OCI-LY3 (cell line): ENCODE measurements at regions not wholly inside any gene's neighbourhood (a gene's known extent, or its start where the extent isn't known, plus 50 kb on each side); places are given as distances from the start of the nearest gene placed in this dataset.

Experiments used
- H2AFZ ChIP-seq: fragments of 200-600, 300-600 bp; shearing (Covaris generic); 2 replicates; pipeline ENCODE4 v1.6.0; 2014; ENCODE audit warnings: antibody characterized with exemption, low read depth, low read length
- H3K27ac ChIP-seq: fragments of 200-600, 300-600 bp; sonication (generic); 2 replicates; pipeline ENCODE4 v1.5.1; 2014; ENCODE audit warnings: mild to moderate bottlenecking, low read length, moderate library complexity, mixed read lengths
- H3K27me3 ChIP-seq: fragments of 200-600, 300-600 bp; sonication (generic); 2 replicates; pipeline ENCODE4 v1.6.1; 2014; ENCODE audit warnings: low read depth, low read length, mixed read lengths
- H3K36me3 ChIP-seq: fragments of 200-600, 300-600 bp; sonication (generic); replicated peaks from 2 replicates; pipeline ENCODE3; 2014; ENCODE audit warnings: low read depth, low read length, mixed read lengths
- H3K4me1 ChIP-seq: fragments of 300-600, 200-600 bp; sonication (generic); 2 replicates; pipeline ENCODE4 v1.6.1; 2014; ENCODE audit warnings: low read length, mixed read lengths
- H3K4me2 ChIP-seq: fragments of 200-600, 300-600 bp; sonication (generic); 2 replicates; pipeline ENCODE4 v1.6.1; 2014; ENCODE audit warnings: low read length, mixed read lengths
- H3K4me3 ChIP-seq: fragments of 300-600, 200-600 bp; sonication (generic); 2 replicates; pipeline ENCODE4 v1.5.1; 2014; ENCODE audit warnings: antibody characterized with exemption, mild to moderate bottlenecking, low read length, moderate library complexity
- H3K79me2 ChIP-seq: fragments of 300-600, 200-600 bp; shearing (Covaris generic); 2 replicates; pipeline ENCODE4 v1.6.1; 2014; ENCODE audit warnings: mild to moderate bottlenecking, low read length, mixed read lengths
- H3K9ac ChIP-seq: fragments of 300-600, 200-600 bp; shearing (Covaris generic); 2 replicates; pipeline ENCODE4 v1.6.0; 2014; ENCODE audit warnings: mild to moderate bottlenecking, low read length, moderate library complexity
- H3K9me3 ChIP-seq: fragments of 200-600, 300-600 bp; shearing (Covaris generic); 2 replicates; pipeline ENCODE4 v1.6.1; 2014; ENCODE audit warnings: low read length, mixed read lengths; ENCODE audit not compliant: insufficient read depth
- H4K20me1 ChIP-seq: fragments of 200-600, 300-600 bp; sonication (generic); 2 replicates; pipeline ENCODE4 v1.6.1; 2016; ENCODE audit warnings: low read length, mixed read lengths; ENCODE audit not compliant: insufficient read depth
- EZH2phosphoT487 ChIP-seq: fragments of 200-600 bp; shearing (Covaris generic); IDR thresholded peaks from 2 replicates; pipeline ENCODE4 v1.6.1; 2018; ENCODE audit warnings: antibody characterized with exemption, mixed run types, low read depth
- TF ChIP-seq, protein P1 (sequence below): fragments of 200-600, 300-600 bp; sonication (generic); IDR thresholded peaks from 2 replicates; pipeline ENCODE4 v1.5.1; 2014; ENCODE audit warnings: antibody characterized with exemption, low read length, low read depth

DNA sequence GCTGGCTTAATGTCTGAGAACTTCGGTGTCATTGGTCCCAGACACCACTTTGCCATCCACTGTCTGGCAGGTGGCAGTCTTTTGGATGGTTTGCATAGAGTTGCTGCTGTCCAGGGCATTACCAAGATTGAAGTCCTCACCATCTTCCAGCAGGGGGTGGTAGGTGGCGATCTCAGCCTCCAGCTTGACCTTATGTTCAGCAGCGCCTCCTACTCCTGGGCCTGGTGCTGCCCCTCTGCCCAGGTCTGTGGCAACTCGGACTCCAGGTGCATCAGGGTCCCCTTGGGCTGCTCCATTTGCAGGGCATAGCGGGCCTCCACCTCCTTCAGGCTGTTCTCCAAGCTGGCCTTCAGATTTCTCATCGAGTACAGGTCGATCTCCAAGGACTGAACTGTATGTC lies 573.3 kb upstream of the NCAM2 start:
- H3K27ac ChIP-seq, result no peak overlapping the region

DNA sequence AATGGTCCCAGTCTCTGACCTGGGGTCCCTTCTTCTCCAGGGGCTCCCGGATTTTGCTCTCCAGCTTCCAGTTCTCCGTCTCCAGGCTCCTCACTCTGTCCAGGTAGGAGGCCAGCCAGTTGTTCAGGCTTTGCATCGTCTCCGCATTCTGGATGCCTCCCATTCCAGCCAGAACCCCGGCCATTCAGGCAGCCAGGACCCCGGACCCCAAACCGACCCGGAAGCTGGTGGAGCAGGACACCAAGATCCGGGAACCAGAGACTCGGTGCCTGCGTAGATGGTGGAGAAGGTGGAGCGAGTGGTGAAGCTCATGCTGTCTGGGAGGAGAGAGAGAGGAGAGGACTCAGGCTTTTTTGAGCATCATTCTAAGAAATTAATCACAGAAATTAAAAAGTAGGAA lies 572.4 kb upstream of the NCAM2 start:
- H2AFZ ChIP-seq, result no peak overlapping the region
- H3K27ac ChIP-seq, result no peak overlapping the region
- H3K4me2 ChIP-seq, result no peak overlapping the region
- no peak for TF ChIP-seq EZH2phosphoT487
- TF ChIP-seq, protein P1, sequence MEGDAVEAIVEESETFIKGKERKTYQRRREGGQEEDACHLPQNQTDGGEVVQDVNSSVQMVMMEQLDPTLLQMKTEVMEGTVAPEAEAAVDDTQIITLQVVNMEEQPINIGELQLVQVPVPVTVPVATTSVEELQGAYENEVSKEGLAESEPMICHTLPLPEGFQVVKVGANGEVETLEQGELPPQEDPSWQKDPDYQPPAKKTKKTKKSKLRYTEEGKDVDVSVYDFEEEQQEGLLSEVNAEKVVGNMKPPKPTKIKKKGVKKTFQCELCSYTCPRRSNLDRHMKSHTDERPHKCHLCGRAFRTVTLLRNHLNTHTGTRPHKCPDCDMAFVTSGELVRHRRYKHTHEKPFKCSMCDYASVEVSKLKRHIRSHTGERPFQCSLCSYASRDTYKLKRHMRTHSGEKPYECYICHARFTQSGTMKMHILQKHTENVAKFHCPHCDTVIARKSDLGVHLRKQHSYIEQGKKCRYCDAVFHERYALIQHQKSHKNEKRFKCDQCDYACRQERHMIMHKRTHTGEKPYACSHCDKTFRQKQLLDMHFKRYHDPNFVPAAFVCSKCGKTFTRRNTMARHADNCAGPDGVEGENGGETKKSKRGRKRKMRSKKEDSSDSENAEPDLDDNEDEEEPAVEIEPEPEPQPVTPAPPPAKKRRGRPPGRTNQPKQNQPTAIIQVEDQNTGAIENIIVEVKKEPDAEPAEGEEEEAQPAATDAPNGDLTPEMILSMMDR, result no peak
- no peaks in the 10 kb centered on the region for H3K79me2 ChIP-seq
- H3K9ac ChIP-seq, result no peak overlapping the region
- H3K4me1 ChIP-seq, result no peaks in the 10 kb centered on the region
- no peaks in the 10 kb centered on the region for H3K27me3 ChIP-seq
- H3K4me3 ChIP-seq, result no peak overlapping the region
- no peaks in the 10 kb centered on the region for H3K9me3 ChIP-seq
- H4K20me1 ChIP-seq, result no peaks in the 10 kb centered on the region
- no peaks in the 10 kb centered on the region for H3K36me3 ChIP-seq

More for the DNA sequence above, 573.3 kb upstream of the NCAM2 start:
- Histone ChIP-seq H3K9ac (no peak overlapping the region), H3K79me2 (no peaks in the 10 kb centered on the region), H3K27me3 (no peaks in the 10 kb centered on the region), H3K4me2 (no peak overlapping the region), H3K4me3 (no peak overlapping the region), H3K4me1 (no peaks in the 10 kb centered on the region), H3K36me3 (no peaks in the 10 kb centered on the region), H2AFZ (no peak overlapping the region), H3K9me3 (no peaks in the 10 kb centered on the region), H4K20me1 (no peaks in the 10 kb centered on the region)
- TF ChIP-seq EZH2phosphoT487, result no peak
- TF ChIP-seq, protein P1, result no peak

DNA sequence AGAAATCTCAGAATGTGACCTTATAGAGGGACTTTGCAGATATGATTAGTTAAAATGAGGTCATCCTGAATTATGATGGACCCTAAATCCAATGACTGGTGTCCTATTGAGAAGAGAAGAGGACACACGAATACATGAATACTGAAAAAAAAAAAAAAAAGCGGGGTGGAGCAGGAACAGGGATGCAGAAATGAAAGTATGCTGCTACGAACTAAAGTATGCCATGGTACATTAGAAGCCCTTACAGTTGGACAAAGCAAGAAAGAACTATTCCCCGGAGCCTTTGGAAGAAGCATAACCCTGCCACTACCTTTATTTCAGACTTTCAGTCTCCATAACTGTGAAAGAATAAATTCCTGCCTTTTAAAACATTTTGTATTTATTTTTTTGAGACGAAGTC lies 557.9 kb upstream of the NCAM2 start:
- Histone ChIP-seq H2AFZ (no peak overlapping the region), H3K4me1 (no peaks in the 10 kb centered on the region), H3K9ac (no peak overlapping the region), H3K27me3 (no peaks in the 10 kb centered on the region), H3K9me3 (no peaks in the 10 kb centered on the region), H4K20me1 (no peaks in the 10 kb centered on the region), H3K79me2 (no peaks in the 10 kb centered on the region), H3K4me2 (peak overlapping the region; percentile 14; the same call in 1 of the 2 replicates), H3K4me3 (peak overlapping the region; percentile 13; the same call in 1 of the 2 replicates), H3K27ac (no peak overlapping the region), H3K36me3 (no peaks in the 10 kb centered on the region)
- TF ChIP-seq, protein P1, result no peak

DNA sequence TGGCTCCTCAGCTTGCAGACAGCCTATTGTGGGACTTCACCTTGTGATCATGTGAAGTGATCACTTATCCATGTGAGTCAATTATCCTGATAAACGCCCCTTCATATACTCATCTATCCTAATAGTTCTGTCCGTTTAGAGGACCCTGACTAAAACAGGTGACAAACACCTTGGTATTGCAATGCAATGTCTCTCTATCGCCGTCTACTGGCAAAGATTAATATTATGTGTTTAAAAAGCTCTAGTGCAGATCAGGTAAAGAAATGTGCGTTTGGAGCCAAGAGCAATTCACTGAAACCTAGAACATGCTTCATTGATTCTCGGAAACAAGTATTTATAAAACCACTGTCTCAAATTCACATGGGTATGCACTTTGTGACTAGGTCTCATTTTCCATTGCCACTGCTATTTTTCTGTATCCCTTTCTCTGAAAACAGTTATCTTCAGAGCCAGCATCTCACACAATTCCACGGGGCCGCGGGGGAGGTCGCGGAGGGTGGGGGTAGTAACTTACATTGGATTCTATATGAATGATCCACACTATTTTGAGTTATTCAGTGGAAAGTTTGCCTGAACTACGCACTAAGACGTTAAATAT lies 554.6 kb upstream of the NCAM2 start:
- H3K9me3 ChIP-seq, result no peaks in the 10 kb centered on the region
- no peaks in the 10 kb centered on the region for H3K4me1 ChIP-seq
- H3K4me3 ChIP-seq, result no peak overlapping the region
- H2AFZ ChIP-seq, result no peak overlapping the region
- no peaks in the 10 kb centered on the region for H4K20me1 ChIP-seq
- TF ChIP-seq, protein P1, result peak; percentile 60
- no peak for TF ChIP-seq EZH2phosphoT487
- H3K36me3 ChIP-seq, result no peaks in the 10 kb centered on the region
- no peaks in the 10 kb centered on the region for H3K27me3 ChIP-seq
- no peak overlapping the region for H3K9ac ChIP-seq
- no peak overlapping the region for H3K27ac ChIP-seq
- H3K79me2 ChIP-seq, result no peaks in the 10 kb centered on the region
- no peak overlapping the region for H3K4me2 ChIP-seq
